PFSK-1 (cell line): ENCODE measurements at regions not wholly inside any gene's neighbourhood (a gene's known extent, or its start where the extent isn't known, plus 50 kb on each side); places are given as distances from the start of the nearest gene placed in this dataset.

Source experiments
- FOXP2 ChIP-seq: optimal IDR thresholded peaks from 2 replicates; pipeline ENCODE3; 2011; ENCODE audit warnings: borderline replicate concordance, control low read depth, inconsistent platforms; ENCODE audit not compliant: insufficient read depth; ENCODE audit errors: extremely low read length, extremely low read depth
- POLR2AphosphoS5 ChIP-seq: IDR thresholded peaks from 2 replicates; pipeline ENCODE4 v1.6.1; 2012; ENCODE audit warnings: low read depth, mild to moderate bottlenecking, control low read depth, low read length, moderate library complexity
- REST ChIP-seq, 2 experiments: IDR thresholded peaks; 2 replicates each; pipeline versions ENCODE4 v1.6.1 to v1.8.0; 2011 to 2012; ENCODE audit warnings: low read depth in 2 of 2, low read length in 2 of 2, control low read depth in 1 of 2, inconsistent platforms in 1 of 2, mild to moderate bottlenecking in 1 of 2, moderate library complexity in 1 of 2; ENCODE audit not compliant: insufficient read depth in 1 of 2
- SIN3A ChIP-seq: IDR thresholded peaks from 2 replicates; pipeline ENCODE4 v1.6.1; 2012; ENCODE audit warnings: mild to moderate bottlenecking, low read length, moderate library complexity, borderline replicate concordance; ENCODE audit not compliant: insufficient read depth
- TAF1 ChIP-seq: IDR thresholded peaks from 2 replicates; pipeline ENCODE4 v1.6.1; 2012; ENCODE audit warnings: low read length, control low read depth, borderline replicate concordance; ENCODE audit not compliant: insufficient read depth

DNA sequence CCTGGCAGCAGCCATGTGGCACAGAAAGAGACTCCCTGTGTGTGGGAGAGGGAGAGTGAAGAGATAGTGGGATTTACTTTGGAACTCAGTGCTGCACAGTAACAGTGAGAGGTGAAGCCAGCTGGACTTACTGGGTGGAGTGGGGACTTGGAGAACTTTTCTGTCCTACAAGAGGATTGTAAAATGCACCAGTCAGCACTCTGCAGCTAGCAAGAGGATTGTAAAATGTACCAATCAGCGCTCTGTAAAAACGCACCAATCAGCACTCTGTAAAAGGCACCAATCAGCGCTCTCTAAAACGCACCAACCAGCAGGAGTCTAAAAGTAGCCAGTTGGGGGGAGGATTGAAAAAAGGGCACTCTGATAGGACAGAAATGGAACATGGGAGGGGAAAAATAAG lies 688.8 kb upstream of the ALCAM start:
- TF ChIP-seq SIN3A, result no peak
- TF ChIP-seq FOXP2, result no peak
- TF ChIP-seq REST (IDR thresholded peaks at IDR 0.05; ENCODE audit: insufficient read depth in 1 of 2, low read depth in 2 of 2, low read length in 2 of 2), result no peak
- no peak for TF ChIP-seq TAF1
- TF ChIP-seq POLR2AphosphoS5, result no peak

DNA sequence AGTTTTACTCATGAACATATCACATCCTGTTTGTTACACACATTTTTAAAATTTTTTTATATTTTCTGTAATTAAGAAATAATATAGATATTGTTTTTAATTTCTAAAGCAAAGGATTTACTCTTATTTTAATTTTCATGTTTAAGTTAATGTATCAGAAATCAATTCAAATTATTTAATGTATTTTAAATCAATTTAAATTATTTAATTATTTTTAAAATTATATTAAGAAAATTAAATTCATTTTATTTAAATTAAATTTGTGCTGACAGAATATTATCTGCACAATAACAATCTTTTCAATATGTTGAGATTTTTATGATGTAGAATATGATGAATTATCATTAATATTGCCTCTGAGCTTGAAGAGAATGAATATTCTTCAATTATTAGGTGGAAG lies 681.2 kb upstream of the ALCAM start:
- no peak for TF ChIP-seq REST (IDR thresholded peaks at IDR 0.05; ENCODE audit: insufficient read depth in 1 of 2, low read depth in 2 of 2, low read length in 2 of 2)
- TF ChIP-seq POLR2AphosphoS5, result no peak
- TF ChIP-seq TAF1, result no peak
- no peak for TF ChIP-seq SIN3A
- TF ChIP-seq FOXP2, result no peak

DNA sequence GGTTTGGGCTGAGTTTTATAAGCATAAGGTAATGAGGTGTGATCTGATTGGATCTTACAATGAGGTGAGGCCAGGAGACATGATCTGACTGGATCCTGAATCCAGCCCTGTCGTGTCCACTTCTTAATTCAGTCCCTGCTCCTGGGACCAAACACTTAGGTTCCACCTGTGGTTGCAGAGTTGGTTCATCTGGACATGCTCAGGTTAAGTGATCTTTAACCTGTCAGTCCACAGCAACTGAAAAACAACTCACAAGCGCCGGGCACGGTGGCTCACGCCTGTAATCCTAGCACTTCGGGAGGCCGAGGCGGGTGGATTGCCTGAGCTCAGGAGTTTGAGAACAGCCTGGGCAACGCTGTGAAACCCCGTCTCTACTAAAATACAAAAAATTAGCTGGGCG lies 679.3 kb upstream of the ALCAM start:
- no peak for TF ChIP-seq TAF1
- no peak for TF ChIP-seq REST (IDR thresholded peaks at IDR 0.05; ENCODE audit: insufficient read depth in 1 of 2, low read depth in 2 of 2, low read length in 2 of 2)
- TF ChIP-seq POLR2AphosphoS5, result no peak
- TF ChIP-seq FOXP2, result no peak
- no peak for TF ChIP-seq SIN3A

GRCh38 chr3:104696470-104696869 lies 670.2 kb upstream of the ALCAM start:
- TF ChIP-seq SIN3A (no peak), REST (IDR thresholded peaks at IDR 0.05; ENCODE audit: insufficient read depth in 1 of 2, low read depth in 2 of 2, low read length in 2 of 2) (no peak), POLR2AphosphoS5 (no peak), FOXP2 (no peak), TAF1 (no peak)

DNA sequence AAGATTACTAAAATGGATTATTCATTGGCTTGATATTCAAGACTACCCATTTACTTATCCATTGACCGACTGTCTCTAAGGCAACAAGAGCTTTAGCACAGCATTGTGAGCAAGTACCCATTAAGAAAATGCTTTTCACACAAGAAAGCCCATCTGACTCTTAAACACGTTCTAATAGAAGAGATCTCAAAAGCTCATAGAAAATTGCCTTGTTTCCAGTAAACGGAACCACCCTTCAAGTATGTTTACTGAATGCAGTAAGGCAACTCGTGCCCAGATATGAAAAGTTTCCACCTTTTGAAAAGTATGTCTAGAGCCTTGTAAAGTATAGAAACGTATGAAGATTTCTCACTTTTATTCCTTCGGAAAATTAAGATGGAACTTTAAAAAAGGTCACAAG lies 655.3 kb upstream of the ALCAM start:
- no peak for TF ChIP-seq REST (IDR thresholded peaks at IDR 0.05; ENCODE audit: insufficient read depth in 1 of 2, low read depth in 2 of 2, low read length in 2 of 2)
- no peak for TF ChIP-seq POLR2AphosphoS5
- TF ChIP-seq SIN3A, result no peak
